Stimulated activated CD4-positive, alpha-beta T cell treated with anti-CD3 and anti-CD28 coated beads, Interleukin-15, amount 100 ng/mL, for 24 hours (primary cell): ENCODE measurements at regions not wholly inside any gene's neighbourhood (a gene's known extent, or its start where the extent isn't known, plus 50 kb on each side); places are given as distances from the start of the nearest gene placed in this dataset.
"Not testable (repeated sequence)": the region's sequence is repeated elsewhere in the genome, so short reads cannot be mapped to it uniquely, and the experiment has no call there.

ENCODE experiments used
- DNase-seq: peaks from one replicate; pipeline ENCODE4 v3.0.0-alpha.2; 2020

GRCh38 chr11:23570828-23571227 lies 710.6 kb upstream of the CCDC179 start:
- no peak for DNase-seq

- DNase-seq: no peak
These were observed 713.2 kb upstream of the CCDC179 start for GRCh38 chr11:23573429-23573828.

- no peak for DNase-seq
These were observed 713.9 kb upstream of the CCDC179 start for GRCh38 chr11:23574149-23574548.

- no peak for DNase-seq
These were observed 717.0 kb upstream of the CCDC179 start for GRCh38 chr11:23577296-23577695.

- DNase-seq: no peak
These were observed 725.3 kb upstream of the CCDC179 start for GRCh38 chr11:23585416-23586104.

GRCh38 chr11:23586173-23586572 lies 725.9 kb upstream of the CCDC179 start:
- DNase-seq: no peak

- no peak for DNase-seq
These were observed 730.5 kb upstream of the CCDC179 start for GRCh38 chr11:23590596-23591308.

GRCh38 chr11:23594755-23595154 lies 734.5 kb upstream of the CCDC179 start:
- DNase-seq: no peak

GRCh38 chr11:23604966-23605365 lies 744.7 kb upstream of the CCDC179 start:
- no peak for DNase-seq

GRCh38 chr11:23606191-23606590 lies 745.9 kb upstream of the CCDC179 start:
- no peak for DNase-seq

GRCh38 chr11:23611726-23612125 lies 751.5 kb upstream of the CCDC179 start:
- no peak for DNase-seq

- no peak for DNase-seq
These were observed 760.3 kb upstream of the CCDC179 start for GRCh38 chr11:23620617-23621016.

GRCh38 chr11:23632293-23632692 lies 772.0 kb upstream of the CCDC179 start:
- no peak for DNase-seq

GRCh38 chr11:23644443-23644842 lies 784.2 kb upstream of the CCDC179 start:
- DNase-seq: no peak

GRCh38 chr11:23652336-23652735 lies 792.1 kb upstream of the CCDC179 start:
- not testable (repeated sequence) for DNase-seq

GRCh38 chr11:23653071-23653675 lies 792.9 kb upstream of the CCDC179 start:
- DNase-seq: no peak

GRCh38 chr11:23668324-23668723 lies 808.0 kb upstream of the CCDC179 start:
- no peak for DNase-seq

- DNase-seq: no peak
These were observed 813.1 kb upstream of the CCDC179 start for GRCh38 chr11:23673366-23673765.

- no peak for DNase-seq
These were observed 814.6 kb upstream of the CCDC179 start for GRCh38 chr11:23674866-23675265.

GRCh38 chr11:23679041-23679440 lies 817.8 kb upstream of the LUZP2 start:
- DNase-seq: no peak

- no peak for DNase-seq
These were observed 816.9 kb upstream of the LUZP2 start for GRCh38 chr11:23679981-23680380.

GRCh38 chr11:23680488-23681230 lies 816.2 kb upstream of the LUZP2 start:
- DNase-seq: no peak

- DNase-seq: no peak
These were observed 812.2 kb upstream of the LUZP2 start for GRCh38 chr11:23684701-23685100.

GRCh38 chr11:23687991-23688390 lies 808.9 kb upstream of the LUZP2 start:
- no peak for DNase-seq
